Pancreas (tissue), 10 donors: ENCODE measurements at regions not wholly inside any gene's neighbourhood (a gene's known extent, or its start where the extent isn't known, plus 50 kb on each side); places are given as distances from the start of the nearest gene placed in this dataset.

Source experiments
- ATAC-seq, 4 donors: fragments of 200-7000 bp; cut with Tn5 transposase; one replicate each; pipeline versions ENCODE4 v1.8.0 to v1.9.1; 2020; ENCODE audit warnings: mild to moderate bottlenecking in 4 of 4, moderate library complexity in 4 of 4
- DNase-seq, 6 donors: peaks; one replicate each; pipeline ENCODE4 v3.0.0-alpha.2; 2020
- FAIRE-seq: peaks from 2 replicates; lab custom pipeline; 2012; peaks lifted over from hg19 to GRCh38; lab: Jason Lieb, UNC
- H3K27ac ChIP-seq, 4 donors: fragments of 200-600 bp; sonication (generic); 1 replicate in 3 of 4; 2 replicates in 1 of 4; pipeline versions ENCODE4 v1.5.0 to v1.8.0; 2020
- H3K27me3 ChIP-seq, 4 donors: fragments of 200-600 bp; one replicate each; pipeline ENCODE4 v1.8.0; 2021
- H3K36me3 ChIP-seq, 3 donors: fragments of 200-600 bp; sonication (generic) in 1 of 3; one replicate each; pipeline versions ENCODE4 v1.5.0 to v1.8.0; 2020 to 2021
- H3K4me1 ChIP-seq, 3 donors: fragments of 200-600 bp; one replicate each; pipeline ENCODE4 v1.8.0; 2021
- H3K4me3 ChIP-seq, 4 donors: fragments of 200-600 bp; sonication (generic) in 2 of 4; one replicate each; pipeline versions ENCODE4 v1.5.0 to v1.8.0; 2020 to 2021
- H3K9me3 ChIP-seq, 4 donors: fragments of 200-600 bp; one replicate each; pipeline ENCODE4 v1.8.0; 2021
- CTCF ChIP-seq, 4 donors: fragments of 200-600 bp; sonication (generic) in 3 of 4; IDR thresholded peaks; one replicate each; pipeline versions ENCODE4 v1.5.0 to v1.8.0; 2021; ENCODE audit warnings: antibody characterized with exemption in 4 of 4
- WGBS, 2 donors: extraction: QIAGEN DNeasy Blood & Tissue Kit; methylation state at CpG; one replicate each; pipeline ENCODE4 v1.1.7; 2013; 5-methylcytosine and 5-hydroxymethylcytosine counted together
- intact Hi-C, 3 donors: fragments of 100-400 bp; cut with DNase I; formaldehyde crosslinking; loops; one replicate each; pipeline versions ENCODE4 v1.11.1 to v1.14.2; 2022
- donor health status: healthy with polysubstance abuse.
- donor health status: DM: no; HTN: no; CAD: no; lungs with moderate emphysema.
- donor health status: DM: no; HTN: no; CAD: no.
- donor health status: control.
- donor health status: control.
- donor health status: Bipolar disorder and iron deficiency.
- donor health status: DM: yes; HTN: yes; CAD: no.
- donor health status: DM: no; HTN: no; CAD: no.
- donor health status: DM: no; HTN: no; CAD: no.
- donor health status: DM: yes; HTN: yes; CAD: no.

- no peak for TF ChIP-seq CTCF (IDR thresholded peaks at IDR 0.05)
- Histone ChIP-seq H3K27ac (no peak overlapping the region), H3K4me1 (no peaks in the 10 kb centered on the region), H3K27me3 (no peaks in the 10 kb centered on the region), H3K36me3 (no peaks in the 10 kb centered on the region), H3K4me3 (no peak overlapping the region), H3K9me3 (no peaks in the 10 kb centered on the region)
- intact Hi-C loops = no loop called here
- ATAC-seq (no peak), FAIRE-seq (no peak), DNase-seq (no peak)
Measured at GRCh38 chr10:44668336-44668735, 242.8 kb upstream of the TMEM72 start.

GRCh38 chr10:44671319-44671718 is 239.8 kb upstream of the TMEM72 start:
- FAIRE-seq (no peak), ATAC-seq (no peak), DNase-seq (no peak)
- Histone ChIP-seq H3K27ac (no peak overlapping the region), H3K27me3 (no peaks in the 10 kb centered on the region), H3K4me1 (no peaks in the 10 kb centered on the region), H3K9me3 (no peaks in the 10 kb centered on the region), H3K36me3 (no peaks in the 10 kb centered on the region), H3K4me3 (no peak overlapping the region)
- TF ChIP-seq CTCF (IDR thresholded peaks at IDR 0.05) = no peak
- intact Hi-C loops = no loop called here

- peaks cover 0 to 3% (median 0%) of the 10 kb centered on the region in 4 donors for H3K27me3 ChIP-seq
- intact Hi-C loops = no loop called here
- peak in 1 of 4 donors; percentile 44 for ATAC-seq
- no peaks in the 10 kb centered on the region for H3K36me3 ChIP-seq
- no peak for FAIRE-seq
- no peak for DNase-seq
- no peaks in the 10 kb centered on the region for H3K4me1 ChIP-seq
- TF ChIP-seq CTCF (IDR thresholded peaks at IDR 0.05) = no peak
- WGBS, 2 donors = 26 to 31% methylated on average over 3 of the region's 3 CpGs
- H3K27ac ChIP-seq = no peak overlapping the region
- H3K4me3 ChIP-seq = no peak overlapping the region
- no peaks in the 10 kb centered on the region for H3K9me3 ChIP-seq
Measured at GRCh38 chr10:44673245-44673983, 237.7 kb upstream of the TMEM72 start.

- intact Hi-C loops = no loop called here
- ATAC-seq (no peak), FAIRE-seq (no peak), DNase-seq (no peak)
- 64 to 69% methylated on average over 6 of the region's 6 CpGs for WGBS, 2 donors
- H3K27ac ChIP-seq = no peak overlapping the region
- no peak overlapping the region for H3K4me3 ChIP-seq
- peak in 1 of 4 donors; percentile 4 for TF ChIP-seq CTCF (IDR thresholded peaks at IDR 0.05)
- no peaks in the 10 kb centered on the region for H3K4me1 ChIP-seq
- H3K36me3 ChIP-seq = no peaks in the 10 kb centered on the region
- H3K27me3 ChIP-seq = peaks cover 0 to 3% (median 0%) of the 10 kb centered on the region in 4 donors
- H3K9me3 ChIP-seq = no peaks in the 10 kb centered on the region
Measured at GRCh38 chr10:44674536-44675386, 236.4 kb upstream of the TMEM72 start.
